GM23248 (cell line): ENCODE measurements at regions not wholly inside any gene's neighbourhood (a gene's known extent, or its start where the extent isn't known, plus 50 kb on each side); places are given as distances from the start of the nearest gene placed in this dataset.
A peak's percentile ranks its signal among the peaks of the same experiment; 100 is the strongest.

Experiments used
- DNase-seq: peaks from one replicate; pipeline ENCODE4 v3.0.0-alpha.2; 2015
- H2AFZ ChIP-seq: fragments of 200-600 bp; sonication (generic); 2 replicates; pipeline ENCODE4 v1.6.1; 2016; ENCODE audit warnings: antibody characterized with exemption
- H3F3A ChIP-seq: fragments of 200-600 bp; sonication (generic); 2 replicates; pipeline ENCODE4 v1.6.1; 2016; ENCODE audit warnings: mild to moderate bottlenecking, antibody characterized with exemption, mixed run types; ENCODE audit not compliant: insufficient read depth
- H3K27ac ChIP-seq: fragments of 200-600 bp; sonication (generic); 2 replicates; pipeline ENCODE4 v1.5.1; 2016; ENCODE audit warnings: mild to moderate bottlenecking
- H3K27me3 ChIP-seq: fragments of 200-600 bp; sonication (generic); replicated peaks from 2 replicates; pipeline ENCODE4 v1.6.1; 2016; ENCODE audit warnings: mild to moderate bottlenecking; ENCODE audit not compliant: insufficient read depth
- H3K36me3 ChIP-seq: fragments of 200-600 bp; sonication (generic); 2 replicates; pipeline ENCODE4 v1.6.1; 2016; ENCODE audit warnings: low read depth, mild to moderate bottlenecking
- H3K4me1 ChIP-seq: fragments of 200-600 bp; sonication (generic); 2 replicates; pipeline ENCODE4 v1.6.1; 2016; ENCODE audit warnings: mild to moderate bottlenecking; ENCODE audit not compliant: insufficient read depth
- H3K4me2 ChIP-seq: fragments of 200-600 bp; sonication (generic); one replicate; pipeline ENCODE4 v1.6.1; 2016; ENCODE audit warnings: mild to moderate bottlenecking; ENCODE audit not compliant: unreplicated experiment
- H3K4me3 ChIP-seq: fragments of 200-600 bp; sonication (generic); 2 replicates; pipeline ENCODE4 v1.5.1; 2016; ENCODE audit warnings: mild to moderate bottlenecking
- H3K79me2 ChIP-seq: fragments of 200-600 bp; sonication (generic); 2 replicates; pipeline ENCODE4 v1.6.1; 2016; ENCODE audit warnings: mild to moderate bottlenecking; ENCODE audit not compliant: insufficient read depth
- H3K9ac ChIP-seq: fragments of 200-600 bp; sonication (generic); 2 replicates; pipeline ENCODE4 v1.6.1; 2016; ENCODE audit warnings: mild to moderate bottlenecking
- H3K9me2 ChIP-seq: fragments of 200-600 bp; sonication (generic); 2 replicates; pipeline ENCODE4 v1.6.1; 2016; ENCODE audit warnings: mixed run types, mild to moderate bottlenecking, moderate library complexity; ENCODE audit not compliant: insufficient read depth
- H3K9me3 ChIP-seq: fragments of 200-600 bp; sonication (generic); one replicate; pipeline ENCODE4 v1.6.1; 2017; ENCODE audit warnings: low read depth
- H4K20me1 ChIP-seq: fragments of 200-600 bp; sonication (generic); 2 replicates; pipeline ENCODE4 v1.6.0; 2016; ENCODE audit not compliant: insufficient read depth
- EZH2 ChIP-seq: fragments of 200-600 bp; sonication (generic); IDR thresholded peaks from 2 replicates; pipeline ENCODE4 v1.6.1; 2018; ENCODE audit warnings: antibody characterized with exemption, mild to moderate bottlenecking; ENCODE audit not compliant: insufficient read depth, poor library complexity, severe bottlenecking
- EZH2phosphoT487 ChIP-seq: fragments of 200-600 bp; sonication (generic); IDR thresholded peaks from 2 replicates; pipeline ENCODE4 v1.6.1; 2018; ENCODE audit warnings: antibody characterized with exemption, moderate library complexity, mild to moderate bottlenecking, low read depth; ENCODE audit not compliant: insufficient read depth
- WGBS, 2 experiments: methylation state at CpG; one replicate each; pipeline ENCODE4 v1.1.6; 2015 to 2017; ENCODE audit warnings: low lambda C conversion rate in 2 of 2, low coverage in 1 of 2; ENCODE audit errors: missing lambda C conversion rate in 2 of 2; 5-methylcytosine and 5-hydroxymethylcytosine counted together
- in situ Hi-C: fragments of 300-500 bp; cut with MboI; formaldehyde crosslinking; loops from 2 replicates; pipeline ENCODE4 v1.15.0; 2020

DNA sequence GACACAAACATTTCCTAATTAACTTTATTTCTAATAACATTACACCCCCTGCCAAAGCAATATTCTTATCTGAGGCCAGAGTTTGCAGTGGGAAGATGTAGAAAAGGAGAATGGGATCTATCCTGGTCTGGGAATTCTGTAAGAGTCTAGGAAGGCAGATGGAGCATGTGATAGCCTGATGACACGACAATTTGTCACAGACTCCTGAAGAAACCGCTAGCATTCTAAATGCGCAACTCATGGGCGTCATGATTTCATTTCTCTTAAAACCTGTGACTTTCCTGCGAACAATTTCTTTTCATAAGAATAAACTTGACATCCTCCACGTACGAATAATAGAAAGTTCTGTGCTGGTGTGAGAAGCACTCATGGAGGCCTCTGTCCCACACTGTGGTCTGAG lies 72.9 kb upstream of the ATP10A start:
- no peak for DNase-seq
- no peak overlapping the region for H2AFZ ChIP-seq
- no peaks in the 10 kb centered on the region for H3K79me2 ChIP-seq
- H3K4me3 ChIP-seq: no peak overlapping the region
- H3K9ac ChIP-seq: no peak overlapping the region
- TF ChIP-seq EZH2phosphoT487 (no peak), EZH2 (no peak)
- peaks cover 13% of the 10 kb centered on the region for H3K4me1 ChIP-seq
- H3K27me3 ChIP-seq: no peaks in the 10 kb centered on the region
- H3K9me2 ChIP-seq: no peaks in the 10 kb centered on the region
- no peaks in the 10 kb centered on the region for H3F3A ChIP-seq
- no peak overlapping the region for H3K27ac ChIP-seq
- in situ Hi-C loops: loop anchor here (25.0 kb wide), 1 partner anchor 424 kb away; no protein-coding TSS in a partner anchor
- no peaks in the 10 kb centered on the region for H3K9me3 ChIP-seq
- 85 to 88% methylated on average over 7 of the region's 7 CpGs for WGBS, 2 experiments
- no peaks in the 10 kb centered on the region for H3K36me3 ChIP-seq
- H3K4me2 ChIP-seq: no peak overlapping the region
- H4K20me1 ChIP-seq: no peaks in the 10 kb centered on the region

DNA sequence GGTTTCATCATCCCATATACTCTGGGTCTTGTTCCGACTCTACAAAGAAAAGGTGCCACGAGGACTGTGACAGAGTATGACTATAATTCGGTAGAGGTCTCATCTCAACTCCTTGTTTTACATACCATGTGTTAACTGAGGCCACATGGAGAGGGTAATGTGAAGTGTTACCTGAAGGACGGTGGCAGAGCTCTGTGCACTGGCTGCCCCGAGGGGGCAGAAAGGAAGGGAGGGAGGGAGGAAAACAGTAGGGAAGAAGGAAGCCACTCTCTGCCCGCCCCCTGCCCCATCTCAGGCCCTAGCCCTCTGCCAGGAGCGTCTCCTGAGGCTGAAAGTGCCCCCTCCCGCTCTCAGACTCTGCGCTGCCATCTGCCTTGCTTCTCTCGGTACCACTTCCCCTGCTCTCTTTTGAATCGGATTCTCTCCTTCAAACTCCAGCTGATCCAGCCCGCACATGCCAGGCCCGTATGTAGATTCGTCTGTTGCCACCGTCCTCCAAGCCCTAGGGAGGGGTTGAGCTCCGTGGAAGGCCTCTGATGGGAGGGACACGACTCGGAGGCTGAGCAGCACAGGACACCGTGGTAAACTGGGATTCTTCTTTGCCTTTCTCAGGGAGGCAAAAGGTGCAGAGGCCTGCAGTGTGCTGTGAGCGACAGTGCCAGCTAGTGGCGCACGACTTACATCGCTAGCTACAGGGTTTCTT lies 70.5 kb upstream of the ATP10A start:
- Histone ChIP-seq H4K20me1 (no peaks in the 10 kb centered on the region), H3K36me3 (no peaks in the 10 kb centered on the region), H3K9ac (peak overlapping the region; percentile 79), H3F3A (no peaks in the 10 kb centered on the region), H2AFZ (peak overlapping the region; percentile 88), H3K4me1 (peaks cover 13% of the 10 kb centered on the region), H3K79me2 (no peaks in the 10 kb centered on the region), H3K9me2 (no peaks in the 10 kb centered on the region), H3K27me3 (no peaks in the 10 kb centered on the region), H3K27ac (peak overlapping the region; percentile 49), H3K4me2 (peak overlapping the region; percentile 86), H3K4me3 (peak overlapping the region; percentile 62), H3K9me3 (no peaks in the 10 kb centered on the region)
- DNase-seq: peak; percentile 94
- WGBS, 2 experiments: 22 to 23% methylated on average over 21 to 23 of the region's 23 CpGs
- in situ Hi-C loops: loop anchor here (25.0 kb wide), 1 partner anchor 421 kb away; no protein-coding TSS in a partner anchor
- TF ChIP-seq EZH2phosphoT487 (no peak), EZH2 (no peak)

DNA sequence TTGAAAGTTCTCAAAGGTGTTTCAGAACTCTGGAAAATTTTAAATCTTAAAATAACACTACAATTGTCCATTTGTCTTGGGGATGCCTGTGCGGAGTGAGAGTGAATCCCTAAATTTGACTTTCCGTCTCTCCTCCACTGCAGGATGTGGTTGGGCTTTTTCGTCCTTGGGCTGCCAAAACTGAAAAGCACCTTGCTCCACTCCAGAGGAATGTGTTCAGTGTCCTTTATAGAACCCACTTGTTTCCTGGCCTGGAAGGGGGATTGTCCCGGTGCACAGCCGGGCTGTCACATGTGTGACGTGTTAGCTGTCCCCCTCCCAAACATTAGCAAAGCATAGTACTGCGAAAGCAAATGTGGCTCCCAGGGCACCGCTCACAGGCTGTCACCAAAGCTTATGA lies 69.6 kb upstream of the ATP10A start:
- in situ Hi-C loops: loop anchor here (25.0 kb wide), 1 partner anchor 420 kb away; no protein-coding TSS in a partner anchor
- Histone ChIP-seq H2AFZ (no peak overlapping the region), H3K4me2 (no peak overlapping the region), H3K27me3 (no peaks in the 10 kb centered on the region), H3K36me3 (no peaks in the 10 kb centered on the region), H4K20me1 (no peaks in the 10 kb centered on the region), H3K4me3 (no peak overlapping the region), H3K27ac (no peak overlapping the region), H3K4me1 (peaks cover 12% of the 10 kb centered on the region), H3F3A (0 out of 2 replicates have a peak, but pooled peaks cover 4% of the 10 kb centered on the region), H3K9me2 (no peaks in the 10 kb centered on the region), H3K9ac (no peak overlapping the region), H3K79me2 (no peaks in the 10 kb centered on the region), H3K9me3 (no peaks in the 10 kb centered on the region)
- DNase-seq: no peak
- no peak for TF ChIP-seq EZH2
- WGBS, 2 experiments: 89 to 90% methylated on average over 8 of the region's 8 CpGs

- in situ Hi-C loops: loop anchor here (25.0 kb wide), 1 partner anchor 420 kb away; no protein-coding TSS in a partner anchor
- H3K4me3 ChIP-seq: no peak overlapping the region
- no peak overlapping the region for H3K4me2 ChIP-seq
- H3K4me1 ChIP-seq: peaks cover 12% of the 10 kb centered on the region
- H3K9me2 ChIP-seq: no peaks in the 10 kb centered on the region
- H3K27ac ChIP-seq: no peak overlapping the region
- H3F3A ChIP-seq: 0 out of 2 replicates have a peak, but pooled peaks cover 6% of the 10 kb centered on the region
- H3K27me3 ChIP-seq: no peaks in the 10 kb centered on the region
- H3K79me2 ChIP-seq: no peaks in the 10 kb centered on the region
- TF ChIP-seq EZH2 (no peak), EZH2phosphoT487 (no peak)
- H2AFZ ChIP-seq: no peak overlapping the region
- H3K9ac ChIP-seq: no peak overlapping the region
- WGBS, 2 experiments: 91 to 92% methylated on average over 1 of the region's 1 CpG
- no peaks in the 10 kb centered on the region for H4K20me1 ChIP-seq
- peak; percentile 35 for DNase-seq
- H3K36me3 ChIP-seq: no peaks in the 10 kb centered on the region
- no peaks in the 10 kb centered on the region for H3K9me3 ChIP-seq
These were observed 68.7 kb upstream of the ATP10A start for GRCh38 chr15:25931851-25932250.
